Left ventricle myocardium superior (tissue), 1 donor: ENCODE measurements at regions not wholly inside any gene's neighbourhood (a gene's known extent, or its start where the extent isn't known, plus 50 kb on each side); places are given as distances from the start of the nearest gene placed in this dataset.

Experiments used
- ATAC-seq: fragments of 200-7000 bp; cut with Tn5 transposase; one replicate; pipeline ENCODE4 v1.9.1; 2020; ENCODE audit warnings: mild to moderate bottlenecking, moderate library complexity
- DNase-seq: peaks from one replicate; pipeline ENCODE4 v3.0.0-alpha.2; 2020
- intact Hi-C: fragments of 100-400 bp; cut with micrococcal nuclease; formaldehyde crosslinking; loops from one replicate; pipeline ENCODE4 v1.11.0; 2022
- donor health status: DM: no; HTN: yes; CAD: no; lungs with severe emphysema.

- DNase-seq (no peak), ATAC-seq (no peak)
- intact Hi-C loops = no loop called here
Observed at GRCh38 chr22:47288680-47289079, 526.2 kb downstream of the TBC1D22A start.

- DNase-seq = no peak
- no peak for ATAC-seq
- intact Hi-C loops = no loop called here
Observed at GRCh38 chr22:47287516-47287915, 525.1 kb downstream of the TBC1D22A start.

GRCh38 chr22:47286590-47286989 lies 524.1 kb downstream of the TBC1D22A start:
- no peak for ATAC-seq
- DNase-seq = no peak
- intact Hi-C loops = no loop called here

DNA sequence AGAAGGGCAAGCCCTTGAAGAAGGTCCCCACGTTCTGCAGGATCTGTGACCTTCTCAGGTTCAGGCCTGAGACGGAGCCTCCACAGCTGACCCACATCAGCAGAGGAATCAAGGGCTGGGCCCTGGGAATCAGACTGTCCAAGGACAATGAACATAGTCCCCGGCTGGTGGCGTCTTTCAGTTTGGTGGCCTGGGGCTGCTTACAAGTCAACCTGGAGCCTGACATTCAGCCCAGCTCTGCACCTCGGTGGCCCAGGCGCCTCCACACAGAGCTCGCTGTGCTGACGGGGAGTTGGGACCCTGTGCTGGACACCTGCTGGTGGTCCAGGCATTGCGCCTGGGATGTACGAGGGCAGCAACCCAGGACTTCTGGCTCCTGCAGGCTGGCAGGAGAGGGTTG lies 523.5 kb downstream of the TBC1D22A start:
- no peak for ATAC-seq
- intact Hi-C loops = no loop called here
- no peak for DNase-seq

GRCh38 chr22:47284822-47285221 lies 522.4 kb downstream of the TBC1D22A start:
- ATAC-seq (no peak), DNase-seq (no peak)
- intact Hi-C loops = no loop called here

DNA sequence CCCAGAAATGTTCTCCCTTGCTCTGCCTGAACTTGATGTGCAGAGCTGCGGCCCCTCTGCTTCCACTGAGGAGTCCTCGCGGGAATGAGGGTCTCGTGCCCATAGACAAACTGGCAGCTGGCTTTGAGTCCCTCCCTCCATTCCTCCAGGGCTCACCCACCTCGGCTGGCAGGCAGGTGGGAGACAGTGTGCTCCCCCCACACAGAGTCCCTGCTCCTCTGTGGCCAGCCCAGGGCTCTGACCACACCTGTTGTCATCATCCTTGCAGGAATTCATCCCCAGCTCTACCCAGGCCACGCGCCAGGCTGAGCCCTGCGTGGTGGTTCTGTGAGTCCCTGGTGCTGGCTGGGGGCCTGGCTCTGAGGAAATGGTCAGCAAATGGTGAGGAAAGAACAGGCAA lies 521.9 kb downstream of the TBC1D22A start:
- DNase-seq (no peak), ATAC-seq (no peak)
- intact Hi-C loops = no loop called here

GRCh38 chr22:47283616-47284270 lies 521.3 kb downstream of the TBC1D22A start:
- DNase-seq (no peak), ATAC-seq (no peak)
- intact Hi-C loops = no loop called here

DNA sequence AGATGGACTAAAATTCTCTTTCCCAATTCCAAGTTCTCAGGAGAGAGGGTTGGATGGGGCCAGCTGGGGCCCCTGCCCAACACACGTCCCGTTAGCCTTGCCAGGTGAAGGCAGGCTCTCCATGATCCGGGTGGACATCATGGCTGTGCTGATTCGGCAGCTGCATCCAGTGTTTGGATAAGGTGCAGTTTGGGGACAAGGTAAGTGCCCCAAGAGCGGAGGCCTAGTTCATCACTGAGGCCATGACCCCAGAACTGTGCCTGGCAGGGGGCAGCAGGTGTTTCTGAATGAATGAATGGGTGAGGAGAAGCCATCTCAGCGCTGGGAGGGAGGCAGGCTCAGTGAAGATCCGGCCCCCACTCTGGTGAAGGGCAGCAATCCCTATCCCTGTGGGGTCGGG lies 520.4 kb downstream of the TBC1D22A start:
- intact Hi-C loops = no loop called here
- DNase-seq (no peak), ATAC-seq (no peak)

DNA sequence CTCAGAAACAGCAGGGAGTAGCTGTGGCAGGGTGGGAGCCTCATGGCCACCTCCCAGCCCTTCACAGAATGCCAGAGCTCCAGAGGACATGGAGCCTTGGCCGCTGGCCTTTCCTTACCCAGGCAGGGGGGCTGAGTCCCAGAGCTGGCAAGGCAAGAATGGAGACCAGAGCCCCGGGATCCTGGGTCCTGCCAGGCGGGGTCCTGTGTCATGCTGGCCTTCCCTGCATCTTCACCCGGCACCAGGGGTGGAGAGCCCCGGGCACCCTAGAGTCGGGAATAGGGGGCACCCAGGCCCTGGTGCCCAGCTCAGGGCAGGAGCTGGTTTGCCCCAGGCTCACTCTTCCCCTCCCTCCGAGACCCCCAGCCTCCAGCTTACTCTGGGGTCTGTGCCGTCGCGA lies 519.9 kb downstream of the TBC1D22A start:
- DNase-seq (no peak), ATAC-seq (no peak)
- intact Hi-C loops = no loop called here

- ATAC-seq = no peak
- DNase-seq = no peak
- intact Hi-C loops = no loop called here
Observed at GRCh38 chr22:47281126-47282106, 519.0 kb downstream of the TBC1D22A start.

DNA sequence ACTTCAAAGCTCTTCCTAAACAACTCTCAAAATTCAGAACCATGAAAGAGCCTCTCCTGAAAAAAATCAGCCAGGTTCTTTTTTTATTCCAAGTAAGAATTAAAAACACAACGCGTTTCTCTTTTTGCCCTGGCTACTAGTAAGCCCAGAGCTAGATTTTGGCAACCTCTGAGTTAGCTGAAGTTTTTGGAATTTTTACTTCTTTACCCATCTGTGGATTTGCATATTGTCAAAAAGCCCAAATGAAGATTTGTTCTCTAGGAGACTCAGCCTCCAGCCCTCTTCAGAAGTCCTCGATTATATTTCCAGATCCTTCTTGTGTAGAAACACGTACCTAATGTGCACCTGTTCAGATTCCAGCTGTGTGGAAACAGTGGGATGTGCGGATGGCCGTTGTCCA lies 517.9 kb downstream of the TBC1D22A start:
- ATAC-seq = no peak
- DNase-seq = no peak
- intact Hi-C loops = no loop called here

DNA sequence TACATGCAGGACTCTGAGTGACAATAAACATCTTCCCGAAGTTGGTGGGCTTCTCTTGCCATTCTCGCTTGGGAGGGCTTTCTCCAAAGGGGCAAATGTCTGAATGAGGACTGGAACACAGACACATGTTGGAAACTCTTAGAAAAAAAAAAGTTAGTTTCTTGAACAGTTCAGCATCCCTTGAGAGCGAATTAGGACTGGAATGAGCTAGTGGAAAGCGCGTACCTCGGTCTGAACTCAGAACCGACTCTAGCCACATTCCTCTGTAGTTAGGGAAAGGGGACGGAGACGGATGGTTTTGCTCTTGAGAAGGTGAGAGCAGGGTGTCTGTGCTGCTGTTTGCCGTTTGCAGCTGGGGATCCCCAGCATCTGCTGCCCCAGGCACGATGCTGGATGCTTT lies 517.3 kb downstream of the TBC1D22A start:
- ATAC-seq = no peak
- intact Hi-C loops = no loop called here

DNA sequence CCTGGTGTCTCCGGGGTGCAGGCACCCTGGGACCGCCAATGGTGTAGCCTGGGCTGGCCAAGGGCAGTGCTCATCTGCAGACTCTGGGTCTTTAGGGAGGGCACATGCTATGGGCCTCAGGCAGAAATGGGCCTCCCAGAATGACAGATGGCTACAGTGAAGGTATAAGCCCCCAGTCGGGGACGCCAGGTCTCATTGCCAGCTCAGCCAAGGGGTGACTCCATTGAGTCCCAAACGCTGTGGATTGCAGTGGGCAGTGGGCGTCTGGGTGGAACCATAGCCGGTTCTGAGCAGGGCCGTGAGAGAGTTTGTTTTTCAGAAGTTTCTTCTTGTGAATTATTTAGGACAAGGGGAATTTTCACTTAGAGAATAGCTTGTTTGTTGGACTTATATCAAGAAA lies 516.9 kb downstream of the TBC1D22A start:
- no peak for ATAC-seq
- intact Hi-C loops = no loop called here
- DNase-seq = no peak

More for the DNA sequence above, 517.3 kb downstream of the TBC1D22A start:
- DNase-seq = no peak

- DNase-seq = no peak
- intact Hi-C loops = no loop called here
- peak; percentile 73 for ATAC-seq
Observed at GRCh38 chr22:47278655-47279054, 516.2 kb downstream of the TBC1D22A start.

DNA sequence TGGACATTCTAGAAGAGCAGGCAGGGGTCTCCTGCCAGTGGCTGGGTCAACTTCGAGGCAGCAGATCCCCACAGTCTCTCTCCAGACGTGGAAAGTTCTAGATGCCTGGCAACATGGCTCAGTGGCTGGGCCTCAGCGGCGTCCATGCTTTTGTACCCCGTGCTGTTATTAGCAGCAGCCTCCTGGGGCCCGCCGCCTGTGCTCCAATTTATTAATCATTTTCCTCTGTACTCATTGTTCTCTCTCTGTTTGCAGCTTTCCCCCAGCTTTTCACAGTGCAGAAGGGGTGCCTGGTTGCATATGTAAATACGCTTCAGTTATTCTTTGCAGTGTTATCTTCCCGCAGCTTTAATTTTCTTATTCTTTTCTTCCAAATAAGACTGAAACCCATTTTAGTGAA lies 515.1 kb downstream of the TBC1D22A start:
- ATAC-seq (no peak), DNase-seq (no peak)
- intact Hi-C loops = no loop called here

DNA sequence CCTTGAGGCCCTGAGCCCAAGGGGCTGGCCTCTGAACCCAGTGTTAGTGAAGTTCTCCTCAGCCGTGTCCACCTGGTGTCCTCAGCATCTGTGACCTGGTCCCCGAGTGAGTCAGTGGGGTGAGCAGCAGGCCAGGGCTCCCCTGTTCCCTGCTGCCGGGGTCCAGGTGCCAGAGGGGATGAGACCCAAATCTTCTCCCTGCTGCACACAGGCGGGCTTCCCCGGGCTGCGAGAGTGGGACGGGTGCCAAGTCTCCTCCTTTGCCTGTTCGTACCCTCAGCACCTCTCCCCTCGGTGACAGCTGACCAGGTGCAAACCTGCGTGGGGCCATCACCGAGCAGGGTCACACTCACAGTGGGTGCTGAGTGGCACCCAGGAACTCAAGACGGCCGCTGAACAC lies 514.5 kb downstream of the TBC1D22A start:
- ATAC-seq (no peak), DNase-seq (no peak)
- intact Hi-C loops = no loop called here

DNA sequence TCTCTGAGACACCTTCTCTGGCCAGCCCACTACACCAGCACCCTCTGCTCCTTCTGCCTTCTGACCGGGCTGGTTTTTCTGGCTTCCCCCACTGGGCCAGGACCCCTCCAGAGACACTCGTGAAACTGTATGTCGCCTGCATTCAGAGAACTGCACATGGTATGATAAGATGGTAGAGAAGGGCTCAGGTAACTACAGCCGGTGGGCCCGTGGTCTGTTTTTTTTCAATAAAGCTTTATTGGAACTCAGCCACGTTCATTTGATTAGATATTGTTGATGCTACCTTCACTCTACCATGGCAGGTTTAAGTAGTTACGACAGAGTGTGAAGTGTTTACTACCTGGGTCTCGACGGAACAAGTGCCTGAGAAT lies 514.0 kb downstream of the TBC1D22A start:
- no peak for DNase-seq
- intact Hi-C loops = no loop called here
- ATAC-seq = no peak

DNA sequence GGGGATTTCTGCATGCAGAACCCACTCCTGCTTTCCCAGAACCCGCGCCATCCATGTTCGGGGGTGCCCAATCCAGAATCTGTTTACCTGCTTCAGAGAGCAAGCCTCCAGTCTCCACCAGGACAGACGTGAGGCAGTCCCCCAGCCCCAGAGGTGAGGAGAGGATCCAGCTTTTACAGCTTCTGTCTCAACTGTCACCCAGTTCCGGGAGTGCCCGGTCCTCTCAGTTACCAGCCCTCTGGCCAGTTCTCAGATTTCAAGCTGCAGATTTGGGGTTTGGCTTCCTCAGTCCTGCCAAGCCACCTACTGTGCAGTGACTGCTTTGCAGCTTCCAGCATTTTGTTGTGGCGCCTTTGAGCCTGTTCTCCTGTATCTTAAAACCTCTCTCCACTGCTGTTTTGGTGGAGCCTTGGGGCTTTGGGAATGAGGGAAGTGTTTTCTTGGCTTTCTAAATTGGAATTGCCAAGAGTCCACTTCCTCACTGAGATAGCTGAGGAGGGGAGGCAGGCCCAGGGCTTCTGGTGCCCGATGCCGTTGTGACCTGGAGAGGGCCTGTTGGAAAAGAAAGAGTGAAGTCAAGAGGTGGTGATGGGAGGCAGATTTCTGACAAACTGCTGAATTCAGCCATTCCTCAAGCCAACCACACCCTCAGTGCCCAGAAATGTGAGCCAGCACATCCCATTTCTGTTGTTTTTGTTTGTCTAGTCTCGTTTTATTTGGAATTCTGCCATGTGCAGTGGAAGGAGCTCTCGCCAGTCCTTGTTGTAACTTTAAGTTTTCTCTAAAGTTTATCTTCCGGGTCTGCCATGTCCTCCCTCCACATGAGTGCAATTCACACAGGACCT lies 513.4 kb downstream of the TBC1D22A start:
- intact Hi-C loops = no loop called here
- ATAC-seq = no peak
- no peak for DNase-seq

DNA sequence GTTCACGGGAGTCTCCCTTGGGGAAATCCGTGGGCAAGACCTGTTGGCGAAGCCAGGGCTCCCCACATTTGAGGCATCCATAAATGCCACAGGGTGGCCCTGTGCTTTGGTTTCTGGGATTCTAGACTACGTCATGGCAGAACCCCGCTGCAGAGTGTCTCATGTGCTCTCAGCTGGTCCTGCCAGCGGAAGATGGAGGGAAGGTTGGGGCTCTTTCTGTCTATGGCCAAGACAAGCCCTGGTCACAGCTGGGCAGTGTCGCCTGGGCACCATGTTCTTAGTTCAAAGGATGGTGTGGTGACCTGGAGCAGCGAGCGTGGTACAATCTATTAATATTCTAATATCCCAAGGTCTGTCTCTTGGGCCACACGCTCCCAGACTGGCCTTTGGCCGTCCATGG lies 511.7 kb downstream of the TBC1D22A start:
- intact Hi-C loops = no loop called here
- DNase-seq = no peak
- ATAC-seq = no peak
